GM23338 (cell line): ENCODE measurements at regions not wholly inside any gene's neighbourhood (a gene's known extent, or its start where the extent isn't known, plus 50 kb on each side); places are given as distances from the start of the nearest gene placed in this dataset.

Source experiments
- ATAC-seq: fragments of 200-7000 bp; cut with Tn5 transposase; 3 replicates; pipeline ENCODE4 v1.9.1; 2020
- DNase-seq: peaks from one replicate; pipeline ENCODE4 v3.0.0-alpha.2; 2015; ENCODE audit warnings: low spot score
- H2AFZ ChIP-seq: fragments of 200-600 bp; sonication (generic); 2 replicates; pipeline ENCODE4 v1.8.0; 2016; ENCODE audit warnings: antibody characterized with exemption, mild to moderate bottlenecking, moderate library complexity
- H3F3A ChIP-seq: fragments of 200-600 bp; sonication (generic); replicated peaks from 2 replicates; pipeline ENCODE4 v1.8.0; 2017; ENCODE audit warnings: antibody characterized with exemption, mixed run types, low read depth
- H3K27ac ChIP-seq: fragments of 200-600 bp; sonication (generic); 2 replicates; pipeline ENCODE4 v1.6.1; 2016; ENCODE audit warnings: low read depth
- H3K27me3 ChIP-seq: fragments of 200-600 bp; sonication (generic); 2 replicates; pipeline ENCODE4 v1.8.0; 2016; ENCODE audit warnings: mild to moderate bottlenecking, mixed run types, moderate library complexity; ENCODE audit not compliant: insufficient read depth
- H3K36me3 ChIP-seq: fragments of 200-600 bp; sonication (generic); 2 replicates; pipeline ENCODE4 v1.8.0; 2016; ENCODE audit warnings: mild to moderate bottlenecking; ENCODE audit not compliant: insufficient read depth
- H3K4me1 ChIP-seq: fragments of 200-600 bp; sonication (generic); 2 replicates; pipeline ENCODE4 v1.8.0; 2016; ENCODE audit warnings: mild to moderate bottlenecking, moderate library complexity; ENCODE audit not compliant: insufficient read depth
- H3K4me2 ChIP-seq: fragments of 200-600 bp; sonication (generic); 2 replicates; pipeline ENCODE4 v1.7.1; 2017; ENCODE audit warnings: mixed run types
- H3K4me3 ChIP-seq: fragments of 200-600 bp; sonication (generic); 2 replicates; pipeline ENCODE4 v1.6.1; 2016; ENCODE audit warnings: mixed run types
- H3K79me2 ChIP-seq: fragments of 200-600 bp; sonication (generic); replicated peaks from 2 replicates; pipeline ENCODE4 v1.8.0; 2017; ENCODE audit warnings: mild to moderate bottlenecking; ENCODE audit not compliant: insufficient read depth
- H3K9me2 ChIP-seq: fragments of 200-600 bp; sonication (generic); 2 replicates; pipeline ENCODE4 v1.8.0; 2017; ENCODE audit not compliant: insufficient read depth
- H4K20me1 ChIP-seq: fragments of 200-600 bp; sonication (generic); replicated peaks from 2 replicates; pipeline ENCODE4 v1.8.0; 2017; ENCODE audit warnings: mild to moderate bottlenecking; ENCODE audit not compliant: insufficient read depth
- H3K27ac Mint-ChIP-seq: 2 replicates; pipeline ENCODE4 v1.8.0; 2020; ENCODE audit warnings: inconsistent platforms, mild to moderate bottlenecking, moderate library complexity, mixed read lengths
- H3K27me3 Mint-ChIP-seq: 3 replicates; pipeline ENCODE4 v1.8.0; 2022; ENCODE audit warnings: low read depth, mild to moderate bottlenecking, moderate library complexity, mixed read lengths, inconsistent platforms; ENCODE audit not compliant: insufficient read depth, poor library complexity
- H3K36me3 Mint-ChIP-seq: 3 replicates; pipeline ENCODE4 v1.8.0; 2021; ENCODE audit warnings: low read depth, mild to moderate bottlenecking, inconsistent platforms, moderate library complexity, mixed read lengths
- H3K4me1 Mint-ChIP-seq: 3 replicates; pipeline ENCODE4 v1.8.0; 2020; ENCODE audit warnings: mild to moderate bottlenecking, inconsistent platforms, mixed read lengths
- H3K4me3 Mint-ChIP-seq: 3 replicates; pipeline ENCODE4 v1.8.0; 2021; ENCODE audit warnings: moderate library complexity, mild to moderate bottlenecking, inconsistent platforms, mixed read lengths
- H3K9me3 Mint-ChIP-seq: 3 replicates; pipeline ENCODE4 v1.8.0; 2020; ENCODE audit warnings: moderate library complexity, mild to moderate bottlenecking, inconsistent platforms, mixed read lengths
- CREB1 ChIP-seq: fragments of 250-450 bp; sonication (Bioruptor Pico); IDR thresholded peaks from 2 replicates; pipeline ENCODE4 v1.5.0; 2020; ENCODE audit warnings: low read depth, mild to moderate bottlenecking, moderate library complexity
- EZH2 ChIP-seq: fragments of 200-600 bp; sonication (generic); IDR thresholded peaks from one replicate; pipeline ENCODE4 v1.8.0; 2017; ENCODE audit warnings: antibody characterized with exemption, mild to moderate bottlenecking, low read depth; ENCODE audit not compliant: unreplicated experiment
- EZH2phosphoT487 ChIP-seq: fragments of 200-600 bp; sonication (generic); IDR thresholded peaks from one replicate; pipeline ENCODE4 v1.8.1; 2018; ENCODE audit warnings: antibody characterized with exemption; ENCODE audit not compliant: unreplicated experiment
- JUNB ChIP-seq: IDR thresholded peaks from one replicate; pipeline ENCODE4 v1.6.1; 2016; ENCODE audit warnings: antibody characterized with exemption; ENCODE audit not compliant: unreplicated experiment
- NANOG ChIP-seq: IDR thresholded peaks from 2 replicates; pipeline ENCODE4 v1.6.1; 2016; ENCODE audit warnings: antibody characterized with exemption, borderline replicate concordance
- POLR2AphosphoS5 ChIP-seq: IDR thresholded peaks from 2 replicates; pipeline ENCODE4 v1.6.1; 2016; ENCODE audit warnings: antibody characterized with exemption, low read depth
- REST ChIP-seq: IDR thresholded peaks from one replicate; pipeline ENCODE4 v1.6.1; 2018; ENCODE audit warnings: antibody characterized with exemption; ENCODE audit not compliant: unreplicated experiment
- STAT1 ChIP-seq: IDR thresholded peaks from one replicate; pipeline ENCODE4 v1.6.1; 2016; ENCODE audit warnings: antibody characterized with exemption; ENCODE audit not compliant: unreplicated experiment
- ZNF114 ChIP-seq: fragments of 250-450 bp; sonication (Bioruptor Pico); IDR thresholded peaks from 2 replicates; pipeline ENCODE4 v1.5.0; 2020; ENCODE audit warnings: mild to moderate bottlenecking, moderate library complexity
- ZNF331 ChIP-seq: fragments of 250-450 bp; sonication (Bioruptor Pico); IDR thresholded peaks from 2 replicates; pipeline ENCODE4 v1.5.0; 2020; ENCODE audit warnings: low read depth, mild to moderate bottlenecking, moderate library complexity
- TF ChIP-seq, protein P1 (sequence below), 2 experiments: fragments of 200-600 bp in 1 of 2; sonication (generic) in 1 of 2; conservative IDR thresholded peaks; 2 replicates each; pipeline versions ENCODE4 v1.5.1 to v1.6.1; 2016 to 2017; ENCODE audit warnings: antibody characterized with exemption in 2 of 2, low read depth in 2 of 2, mild to moderate bottlenecking in 2 of 2, moderate library complexity in 1 of 2
- TF ChIP-seq, protein P2 (sequence below): fragments of 250-450 bp; sonication (Bioruptor Pico); IDR thresholded peaks from 2 replicates; pipeline ENCODE4 v1.5.0; 2020; ENCODE audit warnings: mild to moderate bottlenecking, moderate library complexity
- TF ChIP-seq, protein P3 (sequence below): IDR thresholded peaks from 2 replicates; pipeline ENCODE4 v1.6.1; 2016; ENCODE audit warnings: antibody characterized with exemption

- H3F3A ChIP-seq = peaks cover 6% of the 10 kb centered on the region; the same call in 1 of the 2 replicates
- H3K9me2 ChIP-seq = 0 out of 2 replicates have a peak, but pooled peaks cover 3% of the 10 kb centered on the region
- peak overlapping the region; percentile 60 for H3K27ac Mint-ChIP-seq
- no peak overlapping the region for H3K4me3 ChIP-seq
- H3K36me3 Mint-ChIP-seq = peaks cover 16% of the 10 kb centered on the region; the same call in 2 of the 3 replicates
- peaks cover 23% of the 10 kb centered on the region for H3K4me1 ChIP-seq
- H2AFZ ChIP-seq = no peak overlapping the region
- H3K27ac ChIP-seq = peak overlapping the region; percentile 88
- peaks cover 30% of the 10 kb centered on the region for H3K4me1 Mint-ChIP-seq
- no peak for TF ChIP-seq ZNF114 (CRISPR knock-in tag)
- no peak for TF ChIP-seq CREB1 (CRISPR knock-in tag)
- TF ChIP-seq, protein P1, sequence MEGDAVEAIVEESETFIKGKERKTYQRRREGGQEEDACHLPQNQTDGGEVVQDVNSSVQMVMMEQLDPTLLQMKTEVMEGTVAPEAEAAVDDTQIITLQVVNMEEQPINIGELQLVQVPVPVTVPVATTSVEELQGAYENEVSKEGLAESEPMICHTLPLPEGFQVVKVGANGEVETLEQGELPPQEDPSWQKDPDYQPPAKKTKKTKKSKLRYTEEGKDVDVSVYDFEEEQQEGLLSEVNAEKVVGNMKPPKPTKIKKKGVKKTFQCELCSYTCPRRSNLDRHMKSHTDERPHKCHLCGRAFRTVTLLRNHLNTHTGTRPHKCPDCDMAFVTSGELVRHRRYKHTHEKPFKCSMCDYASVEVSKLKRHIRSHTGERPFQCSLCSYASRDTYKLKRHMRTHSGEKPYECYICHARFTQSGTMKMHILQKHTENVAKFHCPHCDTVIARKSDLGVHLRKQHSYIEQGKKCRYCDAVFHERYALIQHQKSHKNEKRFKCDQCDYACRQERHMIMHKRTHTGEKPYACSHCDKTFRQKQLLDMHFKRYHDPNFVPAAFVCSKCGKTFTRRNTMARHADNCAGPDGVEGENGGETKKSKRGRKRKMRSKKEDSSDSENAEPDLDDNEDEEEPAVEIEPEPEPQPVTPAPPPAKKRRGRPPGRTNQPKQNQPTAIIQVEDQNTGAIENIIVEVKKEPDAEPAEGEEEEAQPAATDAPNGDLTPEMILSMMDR (conservative IDR thresholded peaks at IDR 0.05; ENCODE audit: low read depth in 2 of 2) = no peak
- TF ChIP-seq EZH2 = no peak
- no peak for TF ChIP-seq ZNF331 (CRISPR knock-in tag)
- TF ChIP-seq, protein P2, sequence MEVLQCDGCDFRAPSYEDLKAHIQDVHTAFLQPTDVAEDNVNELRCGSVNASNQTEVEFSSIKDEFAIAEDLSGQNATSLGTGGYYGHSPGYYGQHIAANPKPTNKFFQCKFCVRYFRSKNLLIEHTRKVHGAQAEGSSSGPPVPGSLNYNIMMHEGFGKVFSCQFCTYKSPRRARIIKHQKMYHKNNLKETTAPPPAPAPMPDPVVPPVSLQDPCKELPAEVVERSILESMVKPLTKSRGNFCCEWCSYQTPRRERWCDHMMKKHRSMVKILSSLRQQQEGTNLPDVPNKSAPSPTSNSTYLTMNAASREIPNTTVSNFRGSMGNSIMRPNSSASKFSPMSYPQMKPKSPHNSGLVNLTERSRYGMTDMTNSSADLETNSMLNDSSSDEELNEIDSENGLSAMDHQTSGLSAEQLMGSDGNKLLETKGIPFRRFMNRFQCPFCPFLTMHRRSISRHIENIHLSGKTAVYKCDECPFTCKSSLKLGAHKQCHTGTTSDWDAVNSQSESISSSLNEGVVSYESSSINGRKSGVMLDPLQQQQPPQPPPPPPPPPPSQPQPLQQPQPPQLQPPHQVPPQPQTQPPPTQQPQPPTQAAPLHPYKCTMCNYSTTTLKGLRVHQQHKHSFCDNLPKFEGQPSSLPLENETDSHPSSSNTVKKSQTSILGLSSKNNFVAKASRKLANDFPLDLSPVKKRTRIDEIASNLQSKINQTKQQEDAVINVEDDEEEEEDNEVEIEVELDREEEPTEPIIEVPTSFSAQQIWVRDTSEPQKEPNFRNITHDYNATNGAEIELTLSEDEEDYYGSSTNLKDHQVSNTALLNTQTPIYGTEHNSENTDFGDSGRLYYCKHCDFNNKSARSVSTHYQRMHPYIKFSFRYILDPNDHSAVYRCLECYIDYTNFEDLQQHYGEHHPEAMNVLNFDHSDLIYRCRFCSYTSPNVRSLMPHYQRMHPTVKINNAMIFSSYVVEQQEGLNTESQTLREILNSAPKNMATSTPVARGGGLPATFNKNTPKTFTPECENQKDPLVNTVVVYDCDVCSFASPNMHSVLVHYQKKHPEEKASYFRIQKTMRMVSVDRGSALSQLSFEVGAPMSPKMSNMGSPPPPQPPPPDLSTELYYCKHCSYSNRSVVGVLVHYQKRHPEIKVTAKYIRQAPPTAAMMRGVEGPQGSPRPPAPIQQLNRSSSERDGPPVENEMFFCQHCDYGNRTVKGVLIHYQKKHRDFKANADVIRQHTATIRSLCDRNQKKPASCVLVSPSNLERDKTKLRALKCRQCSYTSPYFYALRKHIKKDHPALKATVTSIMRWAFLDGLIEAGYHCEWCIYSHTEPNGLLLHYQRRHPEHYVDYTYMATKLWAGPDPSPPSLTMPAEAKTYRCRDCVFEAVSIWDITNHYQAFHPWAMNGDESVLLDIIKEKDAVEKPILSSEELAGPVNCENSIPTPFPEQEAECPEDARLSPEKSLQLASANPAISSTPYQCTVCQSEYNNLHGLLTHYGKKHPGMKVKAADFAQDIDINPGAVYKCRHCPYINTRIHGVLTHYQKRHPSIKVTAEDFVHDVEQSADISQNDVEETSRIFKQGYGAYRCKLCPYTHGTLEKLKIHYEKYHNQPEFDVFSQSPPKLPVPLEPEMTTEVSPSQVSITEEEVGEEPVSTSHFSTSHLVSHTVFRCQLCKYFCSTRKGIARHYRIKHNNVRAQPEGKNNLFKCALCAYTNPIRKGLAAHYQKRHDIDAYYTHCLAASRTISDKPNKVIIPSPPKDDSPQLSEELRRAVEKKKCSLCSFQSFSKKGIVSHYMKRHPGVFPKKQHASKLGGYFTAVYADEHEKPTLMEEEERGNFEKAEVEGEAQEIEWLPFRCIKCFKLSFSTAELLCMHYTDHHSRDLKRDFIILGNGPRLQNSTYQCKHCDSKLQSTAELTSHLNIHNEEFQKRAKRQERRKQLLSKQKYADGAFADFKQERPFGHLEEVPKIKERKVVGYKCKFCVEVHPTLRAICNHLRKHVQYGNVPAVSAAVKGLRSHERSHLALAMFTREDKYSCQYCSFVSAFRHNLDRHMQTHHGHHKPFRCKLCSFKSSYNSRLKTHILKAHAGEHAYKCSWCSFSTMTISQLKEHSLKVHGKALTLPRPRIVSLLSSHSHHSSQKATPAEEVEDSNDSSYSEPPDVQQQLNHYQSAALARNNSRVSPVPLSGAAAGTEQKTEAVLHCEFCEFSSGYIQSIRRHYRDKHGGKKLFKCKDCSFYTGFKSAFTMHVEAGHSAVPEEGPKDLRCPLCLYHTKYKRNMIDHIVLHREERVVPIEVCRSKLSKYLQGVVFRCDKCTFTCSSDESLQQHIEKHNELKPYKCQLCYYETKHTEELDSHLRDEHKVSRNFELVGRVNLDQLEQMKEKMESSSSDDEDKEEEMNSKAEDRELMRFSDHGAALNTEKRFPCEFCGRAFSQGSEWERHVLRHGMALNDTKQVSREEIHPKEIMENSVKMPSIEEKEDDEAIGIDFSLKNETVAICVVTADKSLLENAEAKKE (CRISPR knock-in tag) = no peak
- TF ChIP-seq REST = no peak
- no peak for TF ChIP-seq STAT1
- TF ChIP-seq JUNB = no peak
- TF ChIP-seq, protein P3, sequence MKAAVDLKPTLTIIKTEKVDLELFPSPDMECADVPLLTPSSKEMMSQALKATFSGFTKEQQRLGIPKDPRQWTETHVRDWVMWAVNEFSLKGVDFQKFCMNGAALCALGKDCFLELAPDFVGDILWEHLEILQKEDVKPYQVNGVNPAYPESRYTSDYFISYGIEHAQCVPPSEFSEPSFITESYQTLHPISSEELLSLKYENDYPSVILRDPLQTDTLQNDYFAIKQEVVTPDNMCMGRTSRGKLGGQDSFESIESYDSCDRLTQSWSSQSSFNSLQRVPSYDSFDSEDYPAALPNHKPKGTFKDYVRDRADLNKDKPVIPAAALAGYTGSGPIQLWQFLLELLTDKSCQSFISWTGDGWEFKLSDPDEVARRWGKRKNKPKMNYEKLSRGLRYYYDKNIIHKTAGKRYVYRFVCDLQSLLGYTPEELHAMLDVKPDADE = no peak
- TF ChIP-seq NANOG = no peak
- TF ChIP-seq POLR2AphosphoS5 = no peak
- TF ChIP-seq EZH2phosphoT487 = no peak
- H3K79me2 ChIP-seq = no peaks in the 10 kb centered on the region
- H3K36me3 ChIP-seq = no peaks in the 10 kb centered on the region
- no peaks in the 10 kb centered on the region for H3K27me3 ChIP-seq
- H3K4me2 ChIP-seq = peak overlapping the region; percentile 33
- no peak overlapping the region for H3K4me3 Mint-ChIP-seq
- H3K27me3 Mint-ChIP-seq = peaks cover 4% of the 10 kb centered on the region
- H3K9me3 Mint-ChIP-seq = peaks cover 8% of the 10 kb centered on the region; the same call in 2 of the 3 replicates
- H4K20me1 ChIP-seq = no peaks in the 10 kb centered on the region
- DNase-seq = no peak
- ATAC-seq = no peak
Observed at GRCh38 chr11:104783241-104783640, 115.0 kb downstream of the CASP12 start.
